A673 (cell line): ENCODE measurements at regions not wholly inside any gene's neighbourhood (a gene's known extent, or its start where the extent isn't known, plus 50 kb on each side); places are given as distances from the start of the nearest gene placed in this dataset.

Source experiments
- BruUV-seq: library from RNA; stranded (reverse); fragments of 400-500 nt; replicated peaks from 2 replicates; lab custom pipeline; 2021; lab: Mats Ljungman, UMichigan
- CTCF ChIA-PET: fragments of 300-600 bp; sonication (Branson Sonifier 250); formaldehyde crosslinking; loops from one replicate; lab custom pipeline; 2022; ENCODE audit warnings: antibody characterized with exemption; lab: Charles Lee
- POLR2A ChIA-PET: fragments of 300-600 bp; sonication (Branson Sonifier 250); formaldehyde crosslinking; loops from one replicate; lab custom pipeline; 2022; ENCODE audit warnings: antibody characterized with exemption; ENCODE audit not compliant: low non-redundant PET; lab: Charles Lee
- DNase-seq: peaks from one replicate; pipeline ENCODE4 v3.0.0-alpha.2; 2015; ENCODE audit warnings: low spot score
- H3K27ac ChIP-seq: fragments of 200-600 bp; sonication (generic); 2 replicates; pipeline ENCODE4 v1.5.1; 2016; ENCODE audit warnings: mixed run types, low read depth, mild to moderate bottlenecking, mixed read lengths, antibody characterized with exemption, low read length; ENCODE audit not compliant: poor library complexity, severe bottlenecking
- H3K27me3 ChIP-seq: fragments of 200-600 bp; sonication (generic); replicated peaks from 2 replicates; pipeline ENCODE4 v1.6.1; 2017; ENCODE audit warnings: mixed run types, low read depth, mild to moderate bottlenecking, mixed read lengths, antibody characterized with exemption, low read length; ENCODE audit not compliant: insufficient read depth, poor library complexity
- H3K36me3 ChIP-seq: fragments of 200-600 bp; sonication (generic); 2 replicates; pipeline ENCODE4 v1.6.1; 2016; ENCODE audit warnings: mixed run types, mild to moderate bottlenecking, mixed read lengths, antibody characterized with exemption, low read length; ENCODE audit not compliant: insufficient read depth, poor library complexity, severe bottlenecking
- H3K4me1 ChIP-seq: fragments of 200-600 bp; sonication (generic); 2 replicates; pipeline ENCODE4 v1.6.1; 2017; ENCODE audit warnings: mixed run types, mild to moderate bottlenecking, mixed read lengths, antibody characterized with exemption, low read length; ENCODE audit not compliant: insufficient read depth, poor library complexity, severe bottlenecking
- H3K4me3 ChIP-seq: fragments of 200-600 bp; sonication (generic); 2 replicates; pipeline ENCODE4 v1.5.1; 2016; ENCODE audit warnings: low read depth, mixed run types, mild to moderate bottlenecking, mixed read lengths, low read length; ENCODE audit not compliant: poor library complexity, severe bottlenecking
- H3K9me3 ChIP-seq: fragments of 200-600 bp; sonication (generic); 2 replicates; pipeline ENCODE4 v1.6.1; 2016; ENCODE audit warnings: mixed run types, low read depth, mild to moderate bottlenecking, mixed read lengths, antibody characterized with exemption, low read length; ENCODE audit not compliant: poor library complexity, severe bottlenecking
- CTCF ChIP-seq: fragments of 300-800, 200-600 bp; sonication (generic); conservative IDR thresholded peaks from 2 replicates; pipeline ENCODE4 v1.5.1; 2017; ENCODE audit warnings: low read depth, mild to moderate bottlenecking, antibody characterized with exemption, low read length, moderate library complexity, mixed read lengths
- EZH2 ChIP-seq: fragments of 200-600 bp; sonication (generic); IDR thresholded peaks from 2 replicates; pipeline ENCODE4 v1.6.1; 2017; ENCODE audit warnings: borderline replicate concordance, low read depth, mild to moderate bottlenecking, mixed read lengths, antibody characterized with exemption, low read length; ENCODE audit not compliant: poor library complexity, severe bottlenecking
- intact Hi-C: fragments of 100-400 bp; cut with micrococcal nuclease; formaldehyde crosslinking; loops from one replicate; pipeline ENCODE4 v1.10.0; 2022; ENCODE audit not compliant: unreplicated experiment

DNA sequence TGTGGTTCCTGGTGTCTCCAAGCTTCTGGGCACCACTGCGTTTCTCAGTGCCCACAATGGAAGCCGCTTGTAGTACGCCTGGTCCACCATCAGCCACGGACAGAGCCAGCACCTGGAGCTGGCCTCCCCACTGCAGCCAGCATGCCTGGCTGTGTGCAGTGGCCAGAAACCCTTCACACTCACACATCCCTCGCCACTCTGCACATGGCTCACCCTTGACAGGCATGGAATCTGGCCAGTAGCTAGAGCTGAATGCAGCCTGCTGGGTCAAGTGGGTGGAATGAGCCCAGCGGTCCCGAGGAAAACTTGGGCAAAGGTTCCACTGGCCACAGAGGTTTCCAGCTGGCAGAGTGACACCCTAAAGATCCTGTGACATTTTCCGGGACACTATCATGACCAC lies 146.0 kb upstream of the ADO start:
- no TSS peak for BruUV-seq

DNA sequence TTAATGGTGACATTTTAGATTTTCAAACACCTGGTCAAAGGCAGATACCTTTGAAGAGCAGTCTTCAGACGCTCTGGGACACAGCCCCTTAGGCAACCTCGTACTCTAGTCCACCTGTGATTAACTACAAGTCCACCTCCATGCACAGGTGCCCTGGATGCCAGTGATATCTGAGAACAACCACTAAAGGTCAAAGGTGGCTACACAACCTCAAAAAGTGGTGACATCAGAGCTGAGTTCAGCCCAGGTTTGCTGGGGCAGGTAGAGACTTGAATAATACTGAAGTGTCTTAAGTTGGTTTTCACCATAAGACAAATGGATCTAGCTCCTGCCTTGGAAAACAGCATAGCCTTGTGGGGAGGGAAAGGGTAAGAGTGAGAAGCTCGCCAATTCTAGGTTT lies 143.4 kb upstream of the ADO start:
- Histone ChIP-seq H3K27ac (no peak overlapping the region), H3K9me3 (no peaks in the 10 kb centered on the region), H3K27me3 (no peaks in the 10 kb centered on the region), H3K36me3 (no peaks in the 10 kb centered on the region), H3K4me1 (no peaks in the 10 kb centered on the region), H3K4me3 (no peak overlapping the region)
- POLR2A ChIA-PET = no interaction called here
- TF ChIP-seq CTCF (no peak), EZH2 (no peak)
- DNase-seq = no peak
- CTCF ChIA-PET = no interaction called here
- BruUV-seq = no TSS peak
- intact Hi-C loops = no loop called here

More for the DNA sequence above, 146.0 kb upstream of the ADO start:
- H3K9me3 ChIP-seq = no peaks in the 10 kb centered on the region
- no peaks in the 10 kb centered on the region for H3K36me3 ChIP-seq
- no peaks in the 10 kb centered on the region for H3K27me3 ChIP-seq
- no peak overlapping the region for H3K4me3 ChIP-seq
- intact Hi-C loops = no loop called here
- TF ChIP-seq CTCF (no peak), EZH2 (no peak)
- H3K27ac ChIP-seq = no peak overlapping the region
- ChIA-PET CTCF (no interaction called here), POLR2A (no interaction called here)
- no peak for DNase-seq
- no peaks in the 10 kb centered on the region for H3K4me1 ChIP-seq

DNA sequence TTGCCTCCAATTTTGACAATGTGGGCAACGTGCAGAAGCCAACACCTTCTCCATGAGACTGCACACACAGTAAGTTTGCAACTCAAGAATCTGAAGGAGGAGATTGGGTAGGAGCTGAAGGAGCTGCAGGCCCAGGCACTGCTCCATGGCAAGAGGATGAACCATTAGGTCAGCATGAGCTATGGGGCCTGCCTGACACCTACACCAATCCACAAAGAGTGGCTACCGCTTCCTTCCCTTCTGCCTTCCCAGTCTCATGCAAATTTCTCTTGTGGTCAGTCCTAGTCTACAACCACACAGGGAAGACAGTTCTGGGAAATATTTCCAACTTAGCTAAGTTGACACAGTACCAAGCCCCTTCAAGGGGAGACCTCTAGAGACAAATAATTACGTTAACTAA lies 142.0 kb upstream of the ADO start:
- Histone ChIP-seq H3K27me3 (no peaks in the 10 kb centered on the region), H3K4me1 (no peaks in the 10 kb centered on the region), H3K36me3 (no peaks in the 10 kb centered on the region), H3K27ac (no peak overlapping the region), H3K4me3 (no peak overlapping the region), H3K9me3 (no peaks in the 10 kb centered on the region)
- BruUV-seq = no TSS peak
- CTCF ChIA-PET = no interaction called here
- DNase-seq = no peak
- POLR2A ChIA-PET = no interaction called here
- intact Hi-C loops = no loop called here
- no peak for TF ChIP-seq EZH2

DNA sequence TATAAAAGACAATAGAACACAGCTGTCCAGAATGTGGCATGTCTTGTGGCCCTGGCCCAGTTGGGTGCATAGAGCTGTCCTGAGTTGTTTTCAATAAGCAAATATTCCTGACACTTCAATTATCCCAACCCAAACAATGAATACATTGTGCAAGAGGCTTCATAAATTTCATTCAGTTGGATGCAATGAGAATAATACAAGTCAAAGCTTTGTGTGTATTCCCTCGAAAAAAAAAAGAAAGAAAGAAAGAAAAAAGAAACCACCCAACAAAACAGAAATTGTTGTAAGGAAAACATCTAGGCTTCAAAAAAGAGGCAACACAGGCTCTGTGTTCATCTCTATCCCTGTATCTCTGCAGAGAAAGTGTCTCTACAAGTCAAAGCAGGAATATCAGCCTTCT lies 138.7 kb upstream of the ADO start:
- Histone ChIP-seq H3K36me3 (no peaks in the 10 kb centered on the region), H3K4me1 (no peaks in the 10 kb centered on the region), H3K27ac (no peak overlapping the region), H3K9me3 (no peaks in the 10 kb centered on the region), H3K4me3 (no peak overlapping the region), H3K27me3 (no peaks in the 10 kb centered on the region)
- intact Hi-C loops = no loop called here
- no peak for DNase-seq
- CTCF ChIA-PET = no interaction called here
- no peak for TF ChIP-seq CTCF
- TF ChIP-seq EZH2 = no peak
- POLR2A ChIA-PET = interaction anchor here (0.6 kb wide), 1 partner anchor 48 kb away, joined by 3 read pairs; no protein-coding TSS in a partner anchor
- no TSS peak for BruUV-seq
